Mesenchymal stem cell (in vitro differentiated cells and primary cell): ENCODE measurements at regions not wholly inside any gene's neighbourhood (a gene's known extent, or its start where the extent isn't known, plus 50 kb on each side); places are given as distances from the start of the nearest gene placed in this dataset.

Experiments
- DNase-seq: peaks from one replicate; pipeline ENCODE4 v3.0.0-alpha.2; 2013
- H2AFZ ChIP-seq: one replicate; pipeline ENCODE4 v1.6.1; 2013; ENCODE audit warnings: low read depth, mild to moderate bottlenecking, control low read depth, inconsistent platforms, low read length, moderate library complexity
- H2AK5ac ChIP-seq: 2 replicates; pipeline ENCODE4 v1.6.1; 2013; ENCODE audit warnings: low read length, moderate library complexity, mild to moderate bottlenecking, inconsistent platforms; ENCODE audit not compliant: severe bottlenecking
- H2BK120ac ChIP-seq: one replicate; pipeline ENCODE4 v1.6.1; 2013; ENCODE audit warnings: low read depth, mild to moderate bottlenecking, inconsistent platforms, low read length, moderate library complexity
- H2BK12ac ChIP-seq, 2 experiments: one replicate each; pipeline ENCODE4 v1.6.1; 2013; ENCODE audit warnings: inconsistent platforms in 2 of 2, low read length in 2 of 2, mild to moderate bottlenecking in 2 of 2, moderate library complexity in 2 of 2, control low read depth in 1 of 2
- H2BK15ac ChIP-seq: one replicate; pipeline ENCODE4 v1.6.1; 2013; ENCODE audit warnings: mild to moderate bottlenecking, low read depth, inconsistent platforms; ENCODE audit not compliant: poor library complexity, severe bottlenecking
- H2BK5ac ChIP-seq: 2 replicates; pipeline ENCODE4 v1.6.1; 2013; ENCODE audit warnings: low read depth, mild to moderate bottlenecking, low read length, control low read depth, inconsistent platforms; ENCODE audit not compliant: poor library complexity, severe bottlenecking
- H3K14ac ChIP-seq, 2 experiments: one replicate each; pipeline ENCODE4 v1.6.1; 2013; ENCODE audit warnings: inconsistent platforms in 2 of 2, low read length in 2 of 2, control low read depth in 1 of 2, mild to moderate bottlenecking in 1 of 2, moderate library complexity in 1 of 2
- H3K18ac ChIP-seq, 2 experiments: one replicate each; pipeline ENCODE4 v1.6.1; 2013; ENCODE audit warnings: inconsistent platforms in 2 of 2, low read length in 2 of 2, control low read depth in 1 of 2, low read depth in 1 of 2, mild to moderate bottlenecking in 1 of 2
- H3K23ac ChIP-seq, 2 experiments: one replicate each; pipeline ENCODE4 v1.6.1; 2013; ENCODE audit warnings: inconsistent platforms in 2 of 2, low read length in 2 of 2, mild to moderate bottlenecking in 2 of 2, moderate library complexity in 2 of 2, control low read depth in 1 of 2
- H3K27ac ChIP-seq: 2 replicates; pipeline ENCODE4 v1.5.1; 2013; ENCODE audit warnings: mild to moderate bottlenecking, moderate library complexity, low read length, control low read depth, inconsistent platforms; ENCODE audit not compliant: poor library complexity, severe bottlenecking
- H3K27me3 ChIP-seq, 2 experiments: 2 replicates each; pipeline versions ENCODE4 v1.6.1 to v1.7.0; 2013; ENCODE audit warnings: low read length in 2 of 2, mild to moderate bottlenecking in 2 of 2, moderate library complexity in 2 of 2, control low read depth in 1 of 2, inconsistent platforms in 1 of 2; ENCODE audit not compliant: control insufficient read depth in 1 of 2, insufficient read depth in 1 of 2
- H3K36me3 ChIP-seq, 2 experiments: 2 replicates each; pipeline versions ENCODE4 v1.6.1 to v1.7.0; 2013; ENCODE audit warnings: low read length in 2 of 2, control low read depth in 1 of 2, inconsistent platforms in 1 of 2, low read depth in 1 of 2, mild to moderate bottlenecking in 1 of 2; ENCODE audit not compliant: insufficient read depth in 2 of 2, control insufficient read depth in 1 of 2
- H3K4ac ChIP-seq, 2 experiments: one replicate each; pipeline ENCODE4 v1.6.1; 2013; ENCODE audit warnings: inconsistent platforms in 2 of 2, low read length in 2 of 2, mild to moderate bottlenecking in 2 of 2, moderate library complexity in 2 of 2, control low read depth in 1 of 2, low read depth in 1 of 2
- H3K4me1 ChIP-seq: 2 replicates; pipeline ENCODE4 v1.6.1; 2013; ENCODE audit warnings: low read depth, low read length, control low read depth; ENCODE audit not compliant: control insufficient read depth, insufficient read depth
- H3K4me2 ChIP-seq: 2 replicates; pipeline ENCODE4 v1.6.1; 2013; ENCODE audit warnings: low read length, mild to moderate bottlenecking, inconsistent platforms; ENCODE audit not compliant: poor library complexity, severe bottlenecking
- H3K4me3 ChIP-seq, 2 experiments: 2 replicates each; pipeline versions ENCODE4 v1.5.1 to v1.7.0; 2013; ENCODE audit warnings: low read length in 2 of 2, mild to moderate bottlenecking in 2 of 2, control low read depth in 1 of 2, low read depth in 1 of 2; ENCODE audit not compliant: insufficient read depth in 1 of 2
- H3K79me1 ChIP-seq: replicated peaks from 2 replicates; pipeline ENCODE4 v1.6.1; 2013; ENCODE audit warnings: mild to moderate bottlenecking, control low read depth, low read length, inconsistent platforms; ENCODE audit not compliant: poor library complexity, severe bottlenecking
- H3K9ac ChIP-seq: 2 replicates; pipeline ENCODE4 v1.7.0; 2013; ENCODE audit warnings: mild to moderate bottlenecking, low read length, moderate library complexity
- H3K9me3 ChIP-seq: 2 replicates; pipeline ENCODE4 v1.7.0; 2013; ENCODE audit warnings: mild to moderate bottlenecking, low read length; ENCODE audit not compliant: control insufficient read depth
- H4K8ac ChIP-seq: one replicate; pipeline ENCODE4 v1.6.1; 2013; ENCODE audit warnings: inconsistent platforms, mild to moderate bottlenecking, low read length, moderate library complexity
- H4K91ac ChIP-seq: one replicate; pipeline ENCODE4 v1.6.1; 2013; ENCODE audit warnings: mild to moderate bottlenecking, low read length, inconsistent platforms
- WGBS: methylation state at CpG from one replicate; pipeline ENCODE4 v1.1.7; 2013; ENCODE audit warnings: mixed read lengths; 5-methylcytosine and 5-hydroxymethylcytosine counted together

GRCh38 chr13:22821589-22821988 is 359.2 kb upstream of the SGCG start:
- H3K36me3 ChIP-seq: no peaks in the 10 kb centered on the region
- no peaks in the 10 kb centered on the region for H3K79me1 ChIP-seq
- no peak overlapping the region for H2BK120ac ChIP-seq
- no peaks in the 10 kb centered on the region for H3K27me3 ChIP-seq
- H4K8ac ChIP-seq: no peak overlapping the region
- no peak overlapping the region for H3K27ac ChIP-seq
- WGBS: 88% methylated on average over 1 of the region's 2 CpGs
- no peaks in the 10 kb centered on the region for H3K4me1 ChIP-seq
- no peak overlapping the region for H2BK15ac ChIP-seq
- no peak overlapping the region for H3K4ac ChIP-seq
- no peak overlapping the region for H4K91ac ChIP-seq
- H3K18ac ChIP-seq: no peak overlapping the region
- H3K9ac ChIP-seq: no peak overlapping the region
- H3K9me3 ChIP-seq: no peaks in the 10 kb centered on the region
- no peak overlapping the region for H2BK12ac ChIP-seq
- H3K14ac ChIP-seq: no peak overlapping the region
- no peak overlapping the region for H2AK5ac ChIP-seq
- no peak overlapping the region for H2BK5ac ChIP-seq
- H3K4me2 ChIP-seq: no peak overlapping the region
- no peak for DNase-seq
- no peak overlapping the region for H3K23ac ChIP-seq
- H2AFZ ChIP-seq: no peak overlapping the region
- H3K4me3 ChIP-seq: no peak overlapping the region

- Histone ChIP-seq H2BK12ac (no peak overlapping the region), H3K23ac (no peak overlapping the region), H4K8ac (no peak overlapping the region), H4K91ac (no peak overlapping the region), H2BK5ac (no peak overlapping the region), H2BK15ac (no peak overlapping the region), H3K27me3 (no peaks in the 10 kb centered on the region), H2AFZ (no peak overlapping the region), H3K9ac (no peak overlapping the region), H3K18ac (no peak overlapping the region), H3K4me2 (no peak overlapping the region), H3K79me1 (no peaks in the 10 kb centered on the region), H3K4me1 (peaks cover under 1% of the 10 kb centered on the region), H3K14ac (no peak overlapping the region), H3K36me3 (no peaks in the 10 kb centered on the region), H2BK120ac (no peak overlapping the region), H3K27ac (no peak overlapping the region), H3K4me3 (no peak overlapping the region), H3K9me3 (no peaks in the 10 kb centered on the region), H2AK5ac (no peak overlapping the region), H3K4ac (no peak overlapping the region)
- no peak for DNase-seq
- WGBS: no CpG with 5 or more reads among the region's 1 CpG
Measured at GRCh38 chr13:22825186-22825585, 355.6 kb upstream of the SGCG start.

- H3K36me3 ChIP-seq: no peaks in the 10 kb centered on the region
- no peak overlapping the region for H2AFZ ChIP-seq
- no peak overlapping the region for H4K8ac ChIP-seq
- H3K79me1 ChIP-seq: no peaks in the 10 kb centered on the region
- no peak overlapping the region for H3K23ac ChIP-seq
- H2BK12ac ChIP-seq: no peak overlapping the region
- no peak overlapping the region for H3K18ac ChIP-seq
- no peak overlapping the region for H3K14ac ChIP-seq
- H3K9me3 ChIP-seq: no peaks in the 10 kb centered on the region
- H3K4ac ChIP-seq: no peak overlapping the region
- H2BK5ac ChIP-seq: no peak overlapping the region
- H4K91ac ChIP-seq: no peak overlapping the region
- no peaks in the 10 kb centered on the region for H3K27me3 ChIP-seq
- H2BK120ac ChIP-seq: no peak overlapping the region
- no peak overlapping the region for H3K9ac ChIP-seq
- H2BK15ac ChIP-seq: no peak overlapping the region
- DNase-seq: peak; percentile 17
- 80% methylated on average over 1 of the region's 2 CpGs for WGBS
- no peak overlapping the region for H3K4me2 ChIP-seq
- peaks cover 2% of the 10 kb centered on the region for H3K4me1 ChIP-seq
- H3K27ac ChIP-seq: peak overlapping the region; percentile 77
- H2AK5ac ChIP-seq: peak overlapping the region; percentile 81
- H3K4me3 ChIP-seq: no peak overlapping the region
Measured at GRCh38 chr13:22828081-22828480, 352.7 kb upstream of the SGCG start.

- H2BK5ac ChIP-seq: no peak overlapping the region
- H3K27ac ChIP-seq: no peak overlapping the region
- no peaks in the 10 kb centered on the region for H3K79me1 ChIP-seq
- no peak overlapping the region for H2BK15ac ChIP-seq
- H2BK120ac ChIP-seq: no peak overlapping the region
- H3K23ac ChIP-seq: no peak overlapping the region
- H3K4me2 ChIP-seq: no peak overlapping the region
- no peak overlapping the region for H3K9ac ChIP-seq
- no peaks in the 10 kb centered on the region for H3K9me3 ChIP-seq
- H3K27me3 ChIP-seq: no peaks in the 10 kb centered on the region
- H3K18ac ChIP-seq: no peak overlapping the region
- H3K4me3 ChIP-seq: no peak overlapping the region
- WGBS: 54% methylated on average over 2 of the region's 2 CpGs
- peaks cover 4% of the 10 kb centered on the region for H3K4me1 ChIP-seq
- DNase-seq: no peak
- no peak overlapping the region for H2AFZ ChIP-seq
- no peak overlapping the region for H3K14ac ChIP-seq
- H4K8ac ChIP-seq: no peak overlapping the region
- H3K4ac ChIP-seq: no peak overlapping the region
- no peaks in the 10 kb centered on the region for H3K36me3 ChIP-seq
- no peak overlapping the region for H4K91ac ChIP-seq
- no peak overlapping the region for H2BK12ac ChIP-seq
- no peak overlapping the region for H2AK5ac ChIP-seq
Measured at GRCh38 chr13:22836475-22836874, 344.3 kb upstream of the SGCG start.
